Thymus (tissue), 11 donors: ENCODE measurements at regions not wholly inside any gene's neighbourhood (a gene's known extent, or its start where the extent isn't known, plus 50 kb on each side); places are given as distances from the start of the nearest gene placed in this dataset.

Source experiments
- DNase-seq, 9 donors: peaks; one replicate each; pipeline ENCODE4 v3.0.0-alpha.2; 2013; ENCODE audit warnings: low spot score in 9 of 9, low read depth in 6 of 9, missing footprints in 1 of 9
- H3K27ac ChIP-seq, 2 donors: one replicate each; pipeline ENCODE4 v1.5.1; 2013; ENCODE audit warnings: control low read depth in 1 of 2, low read depth in 1 of 2, low read length in 1 of 2, mild to moderate bottlenecking in 1 of 2, moderate library complexity in 1 of 2
- H3K27me3 ChIP-seq, 2 donors: one replicate each; pipeline ENCODE4 v1.5.1; 2013; ENCODE audit warnings: low read length in 1 of 2; ENCODE audit not compliant: control insufficient read depth in 2 of 2, insufficient read depth in 1 of 2
- H3K36me3 ChIP-seq, 2 donors: one replicate each; pipeline ENCODE4 v1.5.1; 2013; ENCODE audit warnings: low read length in 1 of 2, mild to moderate bottlenecking in 1 of 2, moderate library complexity in 1 of 2; ENCODE audit not compliant: control insufficient read depth in 2 of 2, insufficient read depth in 2 of 2
- H3K4me1 ChIP-seq, 2 donors: one replicate each; pipeline ENCODE4 v1.5.1; 2013; ENCODE audit warnings: low read length in 2 of 2; ENCODE audit not compliant: control insufficient read depth in 2 of 2, insufficient read depth in 2 of 2
- H3K4me3 ChIP-seq, 2 donors: one replicate each; pipeline ENCODE4 v1.5.1; 2013; ENCODE audit warnings: low read length in 2 of 2, control low read depth in 1 of 2, mild to moderate bottlenecking in 1 of 2
- H3K9me3 ChIP-seq, 2 donors: one replicate each; pipeline ENCODE4 v1.5.1; 2013; ENCODE audit warnings: low read length in 1 of 2, mild to moderate bottlenecking in 1 of 2; ENCODE audit not compliant: control insufficient read depth in 2 of 2, insufficient read depth in 1 of 2
- WGBS: extraction: QIAGEN DNeasy Blood & Tissue Kit; methylation state at CpG from one replicate; pipeline ENCODE4 v1.1.7; 2013; 5-methylcytosine and 5-hydroxymethylcytosine counted together
- donor health status: healthy.

DNA sequence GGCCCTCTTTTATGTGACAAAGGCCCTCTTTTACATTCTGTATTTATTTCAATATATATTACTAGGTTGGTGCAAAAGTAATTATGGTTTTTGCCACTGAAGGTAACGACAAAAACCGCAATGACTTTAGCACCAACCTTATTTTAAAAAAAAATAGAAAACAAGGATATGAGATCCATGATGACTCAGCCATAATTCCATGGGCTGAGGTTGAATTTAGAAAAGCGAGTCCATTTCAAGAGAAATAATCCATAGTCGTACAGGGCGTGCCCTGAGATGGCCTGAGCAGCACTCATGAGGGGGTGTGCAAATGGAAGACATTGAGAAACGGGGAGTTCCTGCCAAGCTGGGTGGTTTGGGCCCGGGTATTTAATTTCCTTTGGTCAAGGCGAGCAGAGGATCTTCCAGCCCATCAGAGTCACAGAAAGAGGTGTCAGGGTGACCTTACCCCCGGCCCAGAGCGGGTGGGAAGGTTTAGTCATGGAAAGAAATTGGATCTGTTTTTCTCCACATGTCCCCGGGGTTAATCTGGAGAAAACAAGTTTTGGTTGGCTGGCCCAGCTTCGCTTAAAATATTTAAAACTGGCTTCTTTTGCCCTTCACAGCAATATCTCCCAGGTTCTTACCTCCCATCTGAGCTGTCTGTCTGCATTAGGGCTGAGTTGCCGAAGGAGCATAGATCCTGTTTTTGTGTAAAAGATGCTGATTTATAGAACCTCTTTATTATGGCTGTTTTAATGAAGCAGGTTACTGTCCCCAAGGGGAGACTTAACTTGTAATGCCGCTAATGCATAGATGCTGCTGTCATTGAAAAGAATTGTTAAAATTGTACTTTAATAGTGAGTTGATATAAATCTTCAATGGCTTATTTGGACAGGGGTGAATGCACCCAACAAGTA, 255.6 kb downstream of the PREX1 start:
- H3K27ac ChIP-seq, result no peak overlapping the region
- no peaks in the 10 kb centered on the region for H3K4me1 ChIP-seq
- DNase-seq, result no peak
- H3K9me3 ChIP-seq, result no peaks in the 10 kb centered on the region
- no peaks in the 10 kb centered on the region for H3K27me3 ChIP-seq
- WGBS, result 88% methylated on average over 14 of the region's 14 CpGs
- no peak overlapping the region for H3K4me3 ChIP-seq
- H3K36me3 ChIP-seq, result no peaks in the 10 kb centered on the region

- no peak for DNase-seq
- H3K27me3 ChIP-seq, result no peaks in the 10 kb centered on the region
- no peak overlapping the region for H3K27ac ChIP-seq
- no peaks in the 10 kb centered on the region for H3K4me1 ChIP-seq
- H3K4me3 ChIP-seq, result no peak overlapping the region
- 94% methylated on average over 9 of the region's 9 CpGs for WGBS
- H3K36me3 ChIP-seq, result no peaks in the 10 kb centered on the region
- H3K9me3 ChIP-seq, result no peaks in the 10 kb centered on the region
Measured at GRCh38 chr20:48569679-48570078, 258.1 kb downstream of the PREX1 start.

DNA sequence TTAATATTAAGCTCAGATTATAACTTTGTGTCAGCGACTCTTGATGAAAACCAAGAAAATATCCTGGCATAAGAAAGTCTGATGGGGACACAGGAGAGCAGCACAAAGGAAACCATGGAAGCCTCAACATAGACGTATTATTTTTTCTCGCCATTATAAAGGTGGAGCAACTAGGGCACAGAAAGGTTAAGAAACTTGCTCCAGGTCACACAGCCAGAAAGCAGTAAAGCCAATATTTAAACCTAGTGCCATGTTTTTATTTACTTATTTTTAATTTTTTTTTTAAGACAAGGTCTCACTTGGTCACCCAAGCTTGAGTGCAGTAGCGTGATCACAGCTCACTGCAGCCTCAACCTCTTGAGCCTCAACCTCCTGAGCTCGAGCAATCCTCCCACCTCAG, 259.3 kb downstream of the PREX1 start:
- Histone ChIP-seq H3K27ac (no peak overlapping the region), H3K27me3 (no peaks in the 10 kb centered on the region), H3K9me3 (peaks cover 0 to 5% of the 10 kb centered on the region in 2 donors), H3K4me1 (no peaks in the 10 kb centered on the region), H3K36me3 (no peaks in the 10 kb centered on the region), H3K4me3 (no peak overlapping the region)
- 90% methylated on average over 5 of the region's 5 CpGs for WGBS
- no peak for DNase-seq

DNA sequence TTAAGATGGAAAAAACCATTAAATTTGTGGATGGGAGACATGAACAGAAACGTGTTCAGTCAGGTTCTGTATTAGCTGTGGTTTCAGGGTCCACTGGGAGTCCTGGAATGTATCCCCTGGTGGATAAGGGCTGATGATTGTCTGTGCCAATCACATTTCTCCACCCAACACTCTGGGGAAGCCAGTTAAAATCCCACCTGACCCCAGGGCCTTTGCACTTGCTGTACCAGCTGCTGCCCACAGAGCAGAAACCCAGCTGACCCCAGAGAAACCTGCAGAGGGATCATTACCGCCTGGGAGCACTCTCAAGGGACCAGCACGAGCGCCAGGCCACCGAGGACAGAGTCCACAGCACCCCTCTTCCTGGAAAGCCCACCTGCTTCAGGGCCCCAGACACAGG, 260.7 kb downstream of the PREX1 start:
- no peaks in the 10 kb centered on the region for H3K4me1 ChIP-seq
- no peaks in the 10 kb centered on the region for H3K27me3 ChIP-seq
- DNase-seq, result no peak
- H3K4me3 ChIP-seq, result no peak overlapping the region
- WGBS, result 88% methylated on average over 5 of the region's 5 CpGs
- peaks cover 0 to 5% of the 10 kb centered on the region in 2 donors for H3K9me3 ChIP-seq
- H3K36me3 ChIP-seq, result no peaks in the 10 kb centered on the region
- no peak overlapping the region for H3K27ac ChIP-seq

GRCh38 chr20:48564982-48565539, 262.7 kb downstream of the PREX1 start:
- Histone ChIP-seq H3K4me3 (no peak overlapping the region), H3K27ac (no peak overlapping the region), H3K9me3 (peaks cover 0 to 5% of the 10 kb centered on the region in 2 donors), H3K4me1 (no peaks in the 10 kb centered on the region), H3K36me3 (no peaks in the 10 kb centered on the region), H3K27me3 (no peaks in the 10 kb centered on the region)
- no peak for DNase-seq
- WGBS, result 94% methylated on average over 8 of the region's 8 CpGs

GRCh38 chr20:48563191-48563870, 264.5 kb downstream of the PREX1 start:
- H3K27ac ChIP-seq, result no peak overlapping the region
- no peaks in the 10 kb centered on the region for H3K36me3 ChIP-seq
- no peaks in the 10 kb centered on the region for H3K27me3 ChIP-seq
- no peak overlapping the region for H3K4me3 ChIP-seq
- WGBS, result 97% methylated on average over 21 of the region's 21 CpGs
- DNase-seq, result no peak
- H3K9me3 ChIP-seq, result peaks cover 0 to 5% of the 10 kb centered on the region in 2 donors
- no peaks in the 10 kb centered on the region for H3K4me1 ChIP-seq

GRCh38 chr20:48562586-48563116, 265.1 kb downstream of the PREX1 start:
- H3K9me3 ChIP-seq, result peaks cover 0 to 5% of the 10 kb centered on the region in 2 donors
- H3K4me3 ChIP-seq, result no peak overlapping the region
- no peak overlapping the region for H3K27ac ChIP-seq
- WGBS, result 89% methylated on average over 5 of the region's 5 CpGs
- no peaks in the 10 kb centered on the region for H3K27me3 ChIP-seq
- H3K4me1 ChIP-seq, result no peaks in the 10 kb centered on the region
- no peak for DNase-seq
- H3K36me3 ChIP-seq, result no peaks in the 10 kb centered on the region

GRCh38 chr20:48558906-48559305, 268.9 kb downstream of the PREX1 start:
- WGBS, result 85% methylated on average over 4 of the region's 4 CpGs

DNA sequence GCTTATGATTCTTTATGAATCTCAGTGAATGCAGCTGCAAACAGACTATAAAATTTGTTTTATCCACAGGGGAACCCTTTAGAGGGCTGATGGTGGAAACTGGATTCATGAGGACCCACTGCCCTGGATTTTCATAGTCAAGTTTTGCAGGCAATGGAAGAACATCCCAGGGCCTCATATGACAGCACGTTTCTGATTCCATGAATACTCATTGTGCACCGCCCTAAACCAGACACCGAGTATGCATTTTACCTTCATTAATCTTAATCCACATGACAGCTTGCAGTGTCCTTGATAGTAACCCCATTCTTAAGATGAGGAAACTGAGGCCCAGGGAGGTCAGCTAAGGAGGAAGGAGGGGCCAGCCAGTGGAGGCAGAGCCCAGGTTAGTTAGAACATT, 270.4 kb downstream of the PREX1 start:
- H3K36me3 ChIP-seq, result no peaks in the 10 kb centered on the region
- H3K27me3 ChIP-seq, result peaks cover 0 to 2% of the 10 kb centered on the region in 2 donors
- H3K27ac ChIP-seq, result no peak overlapping the region
- no peaks in the 10 kb centered on the region for H3K4me1 ChIP-seq
- DNase-seq, result no peak
- 85% methylated on average over 3 of the region's 3 CpGs for WGBS
- H3K9me3 ChIP-seq, result no peaks in the 10 kb centered on the region
- no peak overlapping the region for H3K4me3 ChIP-seq

More at GRCh38 chr20:48558906-48559305, 268.9 kb downstream of the PREX1 start:
- Histone ChIP-seq H3K27me3 (peaks cover 0 to 2% of the 10 kb centered on the region in 2 donors), H3K36me3 (no peaks in the 10 kb centered on the region), H3K4me1 (no peaks in the 10 kb centered on the region), H3K9me3 (peaks cover 0 to under 1% of the 10 kb centered on the region in 2 donors), H3K27ac (no peak overlapping the region), H3K4me3 (no peak overlapping the region)
- DNase-seq, result no peak
